HCT116 (cell line): ENCODE measurements at regions not wholly inside any gene's neighbourhood (a gene's known extent, or its start where the extent isn't known, plus 50 kb on each side); places are given as distances from the start of the nearest gene placed in this dataset.

Source experiments
- ATAC-seq: fragments of 200-7000 bp; cut with Tn5 transposase; 2 replicates; pipeline ENCODE4 v1.9.1; 2020; ENCODE audit warnings: mild to moderate bottlenecking, moderate library complexity
- BruUV-seq: library from RNA; stranded (reverse); fragments of 400-500 nt; replicated peaks from 2 replicates; lab custom pipeline; 2021; lab: Mats Ljungman, UMichigan
- CTCF ChIA-PET: fragments of 300-600 bp; sonication (Branson Sonifier 250); formaldehyde crosslinking; loops from one replicate; lab custom pipeline; 2021; ENCODE audit warnings: antibody characterized with exemption; lab: Charles Lee
- POLR2A ChIA-PET: fragments of 300-600, 350-600 bp; sonication (Branson Sonifier 250); formaldehyde crosslinking; loops from one replicate; lab custom pipeline; 2021; ENCODE audit warnings: antibody characterized with exemption; lab: Charles Lee
- RAD21 ChIA-PET, 2 experiments: fragments of 300-600 bp; sonication (Branson Sonifier 250); formaldehyde crosslinking; loops; one replicate each; lab custom pipeline; 2023; ENCODE audit warnings: low total read pairs in 2 of 2; ENCODE audit not compliant: uncharacterized antibody in 2 of 2, unreplicated experiment in 2 of 2, low non-redundant PET in 1 of 2; lab: Charles Lee
- DNase-seq: peaks from one replicate; pipeline ENCODE4 v3.0.0-alpha.2; 2010; ENCODE audit warnings: low read depth, low spot score
- H2AFZ ChIP-seq: fragments of 200-600 bp; shearing (Covaris generic), sonication (generic); 2 replicates; pipeline ENCODE4 v1.6.1; 2017; ENCODE audit warnings: low read depth, mixed run types, mixed read lengths, antibody characterized with exemption, low read length; ENCODE audit not compliant: poor library complexity, severe bottlenecking
- H3K27ac ChIP-seq: 2 replicates; pipeline ENCODE4 v1.5.1; 2012; ENCODE audit warnings: low read depth, low read length
- H3K27me3 ChIP-seq: fragments of 200-600 bp; sonication (generic); 2 replicates; pipeline ENCODE4 v1.6.1; 2016; ENCODE audit warnings: mixed run types, low read length, mixed read lengths; ENCODE audit not compliant: insufficient read depth
- H3K36me3 ChIP-seq, 2 experiments: fragments of 200-500 bp in 1 of 2; fragments of 200-600 bp in 1 of 2; sonication (Bioruptor generic) in 1 of 2; sonication (generic) in 1 of 2; 2 replicates each; pipeline versions ENCODE4 v1.5.1 to v1.6.1; 2014 to 2016; ENCODE audit warnings: low read length in 2 of 2, inconsistent platforms in 1 of 2, mixed read lengths in 1 of 2, mixed run types in 1 of 2; ENCODE audit not compliant: insufficient read depth in 2 of 2, control insufficient read depth in 1 of 2
- H3K4me1 ChIP-seq, 2 experiments: fragments of 200-600 bp in 1 of 2; sonication (generic) in 1 of 2; 2 replicates each; pipeline versions ENCODE4 v1.5.1 to v1.6.1; 2012 to 2017; ENCODE audit warnings: low read length in 2 of 2, inconsistent platforms in 1 of 2, mild to moderate bottlenecking in 1 of 2, mixed read lengths in 1 of 2, mixed run types in 1 of 2, moderate library complexity in 1 of 2; ENCODE audit not compliant: insufficient read depth in 2 of 2, control insufficient read depth in 1 of 2
- H3K4me2 ChIP-seq: fragments of 200-600 bp; sonication (generic); 2 replicates; pipeline ENCODE4 v1.6.1; 2017; ENCODE audit warnings: mixed run types, low read length, mixed read lengths
- H3K4me3 ChIP-seq, 2 experiments: fragments of 200-600 bp in 1 of 2; sonication (generic) in 1 of 2; replicated peaks in 1 of 2; 2 replicates each; pipeline ENCODE4 v1.5.1; 2011 to 2016; ENCODE audit warnings: low read length in 2 of 2, control low read depth in 1 of 2, low read depth in 1 of 2, mild to moderate bottlenecking in 1 of 2, mixed read lengths in 1 of 2, mixed run types in 1 of 2
- H3K79me2 ChIP-seq: fragments of 200-600 bp; sonication (generic); 2 replicates; pipeline ENCODE4 v1.6.1; 2017; ENCODE audit warnings: mild to moderate bottlenecking, mixed run types, low read length, moderate library complexity, mixed read lengths; ENCODE audit not compliant: insufficient read depth
- H3K9ac ChIP-seq: fragments of 200-600 bp; sonication (generic); 2 replicates; pipeline ENCODE4 v1.6.1; 2016; ENCODE audit warnings: low read length, mixed read lengths
- H3K9me2 ChIP-seq: fragments of 200-600 bp; sonication (generic), shearing (Covaris generic); 2 replicates; pipeline ENCODE4 v1.6.1; 2017; ENCODE audit warnings: mixed run types, mild to moderate bottlenecking, moderate library complexity; ENCODE audit not compliant: insufficient read depth
- H3K9me3 ChIP-seq, 2 experiments: fragments of 200-500 bp in 1 of 2; fragments of 200-600 bp in 1 of 2; sonication (Bioruptor generic) in 1 of 2; sonication (generic) in 1 of 2; 2 replicates each; pipeline ENCODE4 v1.6.1; 2014 to 2017; ENCODE audit warnings: low read length in 2 of 2, mixed read lengths in 2 of 2, inconsistent platforms in 1 of 2, low read depth in 1 of 2, mild to moderate bottlenecking in 1 of 2, mixed run types in 1 of 2, moderate library complexity in 1 of 2; ENCODE audit not compliant: control insufficient read depth in 1 of 2, insufficient read depth in 1 of 2
- H4K20me1 ChIP-seq: fragments of 200-600 bp; sonication (generic), shearing (Covaris generic); 2 replicates; pipeline ENCODE4 v1.6.1; 2017; ENCODE audit warnings: mixed run types, mild to moderate bottlenecking, moderate library complexity; ENCODE audit not compliant: insufficient read depth
- CEBPB ChIP-seq: IDR thresholded peaks from 2 replicates; pipeline ENCODE4 v1.6.1; 2012; ENCODE audit warnings: low read depth
- EGR1 ChIP-seq: IDR thresholded peaks from 2 replicates; pipeline ENCODE4 v1.6.1; 2012; ENCODE audit warnings: low read depth
- FOSL1 ChIP-seq: IDR thresholded peaks from 2 replicates; pipeline ENCODE4 v1.6.1; 2012; ENCODE audit warnings: low read depth
- POLR2A ChIP-seq: IDR thresholded peaks from 2 replicates; pipeline ENCODE4 v1.7.0; 2011; ENCODE audit warnings: borderline replicate concordance; ENCODE audit not compliant: insufficient read depth, insufficient read length; ENCODE audit errors: extremely low read depth
- REST ChIP-seq: IDR thresholded peaks from 2 replicates; pipeline ENCODE4 v1.6.1; 2012; ENCODE audit warnings: low read depth
- YY1 ChIP-seq: IDR thresholded peaks from 2 replicates; pipeline ENCODE4 v1.6.1; 2011; ENCODE audit warnings: low read length, low read depth, moderate library complexity, mild to moderate bottlenecking; ENCODE audit not compliant: insufficient replicate concordance; ENCODE audit errors: extremely low read depth
- ZFX ChIP-seq: fragments of 450-650 bp; IDR thresholded peaks from 2 replicates; pipeline ENCODE4 v1.6.1; 2017
- ZNF274 ChIP-seq: fragments of 200-500 bp; sonication (Bioruptor generic); IDR thresholded peaks from 2 replicates; pipeline ENCODE4 v1.6.1; 2014; ENCODE audit warnings: mild to moderate bottlenecking, low read depth, low read length, inconsistent platforms
- intact Hi-C: fragments of 100-400 bp; cut with micrococcal nuclease; formaldehyde crosslinking; loops from 2 replicates; pipeline ENCODE4 v1.10.0; 2022
- TF ChIP-seq, protein P1 (sequence below), 3 experiments: fragments of 200-600 bp in 1 of 3; sonication (generic) in 1 of 3; IDR thresholded peaks in 2 of 3; conservative IDR thresholded peaks in 1 of 3; 2 replicates each; pipeline ENCODE4 v1.5.1; 2012 to 2017; ENCODE audit warnings: low read depth in 2 of 3, low read length in 2 of 3, antibody characterized with exemption in 1 of 3, borderline replicate concordance in 1 of 3, control low read depth in 1 of 3, mild to moderate bottlenecking in 1 of 3, mixed read lengths in 1 of 3, mixed run types in 1 of 3, moderate library complexity in 1 of 3; ENCODE audit not compliant: insufficient read depth in 1 of 3

GRCh38 chr3:34247401-34247800, 449.0 kb downstream of the PDCD6IP start:
- RAD21 ChIA-PET, result no interaction called here
- ATAC-seq (no peak), DNase-seq (no peak)
- H4K20me1 ChIP-seq, result no peaks in the 10 kb centered on the region
- no peaks in the 10 kb centered on the region for H3K9me3 ChIP-seq
- no peaks in the 10 kb centered on the region for H3K27me3 ChIP-seq
- no peaks in the 10 kb centered on the region for H3K9me2 ChIP-seq
- CTCF ChIA-PET, result interaction anchor here (1.6 kb wide), 1 partner anchor 13 kb away, joined by 5 read pairs; no protein-coding TSS in a partner anchor
- H3K79me2 ChIP-seq, result no peaks in the 10 kb centered on the region
- H3K4me1 ChIP-seq, result no peaks in the 10 kb centered on the region
- intact Hi-C loops, result no loop called here
- H3K4me3 ChIP-seq, result no peak overlapping the region
- no peaks in the 10 kb centered on the region; a peak in 1 of 4 replicates for H3K36me3 ChIP-seq
- no peak overlapping the region for H3K9ac ChIP-seq
- no peak overlapping the region for H3K27ac ChIP-seq
- H2AFZ ChIP-seq, result no peak overlapping the region
- POLR2A ChIA-PET, result no interaction called here
- no peak for TF ChIP-seq ZFX
- TF ChIP-seq YY1, result no peak
- TF ChIP-seq EGR1, result no peak
- no peak for TF ChIP-seq REST
- no peak for TF ChIP-seq CEBPB
- no peak for TF ChIP-seq POLR2A
- TF ChIP-seq FOSL1, result no peak
- TF ChIP-seq, protein P1, sequence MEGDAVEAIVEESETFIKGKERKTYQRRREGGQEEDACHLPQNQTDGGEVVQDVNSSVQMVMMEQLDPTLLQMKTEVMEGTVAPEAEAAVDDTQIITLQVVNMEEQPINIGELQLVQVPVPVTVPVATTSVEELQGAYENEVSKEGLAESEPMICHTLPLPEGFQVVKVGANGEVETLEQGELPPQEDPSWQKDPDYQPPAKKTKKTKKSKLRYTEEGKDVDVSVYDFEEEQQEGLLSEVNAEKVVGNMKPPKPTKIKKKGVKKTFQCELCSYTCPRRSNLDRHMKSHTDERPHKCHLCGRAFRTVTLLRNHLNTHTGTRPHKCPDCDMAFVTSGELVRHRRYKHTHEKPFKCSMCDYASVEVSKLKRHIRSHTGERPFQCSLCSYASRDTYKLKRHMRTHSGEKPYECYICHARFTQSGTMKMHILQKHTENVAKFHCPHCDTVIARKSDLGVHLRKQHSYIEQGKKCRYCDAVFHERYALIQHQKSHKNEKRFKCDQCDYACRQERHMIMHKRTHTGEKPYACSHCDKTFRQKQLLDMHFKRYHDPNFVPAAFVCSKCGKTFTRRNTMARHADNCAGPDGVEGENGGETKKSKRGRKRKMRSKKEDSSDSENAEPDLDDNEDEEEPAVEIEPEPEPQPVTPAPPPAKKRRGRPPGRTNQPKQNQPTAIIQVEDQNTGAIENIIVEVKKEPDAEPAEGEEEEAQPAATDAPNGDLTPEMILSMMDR (IDR thresholded peaks at IDR 0.05 in 2 of 3, conservative IDR thresholded peaks at IDR 0.05 in 1 of 3; ENCODE audit: borderline replicate concordance in 1 of 3, insufficient read depth in 1 of 3, low read depth in 2 of 3, low read length in 2 of 3), result no peak
- TF ChIP-seq ZNF274, result no peak
- BruUV-seq, result no TSS peak
- no peak overlapping the region for H3K4me2 ChIP-seq
